Fibroblast of pulmonary artery (primary cell): ENCODE measurements at regions not wholly inside any gene's neighbourhood (a gene's known extent, or its start where the extent isn't known, plus 50 kb on each side); places are given as distances from the start of the nearest gene placed in this dataset.

Source experiments
- DNase-seq: peaks from one replicate; pipeline ENCODE4 v3.0.0-alpha.2; 2010; ENCODE audit warnings: low read depth
- H3K4me3 ChIP-seq: replicated peaks from 2 replicates; pipeline ENCODE4 v1.5.1; 2011; ENCODE audit warnings: low read depth, mild to moderate bottlenecking, control low read depth, low read length, moderate library complexity
- CTCF ChIP-seq: IDR thresholded peaks from 2 replicates; pipeline ENCODE4 v1.5.1; 2011; ENCODE audit warnings: mild to moderate bottlenecking, control low read depth, low read length, inconsistent platforms; ENCODE audit errors: missing control alignments

GRCh38 chr20:57053067-57053466, 213.4 kb downstream of the BMP7 start:
- H3K4me3 ChIP-seq = no peak overlapping the region
- TF ChIP-seq CTCF = no peak
- no peak for DNase-seq

DNA sequence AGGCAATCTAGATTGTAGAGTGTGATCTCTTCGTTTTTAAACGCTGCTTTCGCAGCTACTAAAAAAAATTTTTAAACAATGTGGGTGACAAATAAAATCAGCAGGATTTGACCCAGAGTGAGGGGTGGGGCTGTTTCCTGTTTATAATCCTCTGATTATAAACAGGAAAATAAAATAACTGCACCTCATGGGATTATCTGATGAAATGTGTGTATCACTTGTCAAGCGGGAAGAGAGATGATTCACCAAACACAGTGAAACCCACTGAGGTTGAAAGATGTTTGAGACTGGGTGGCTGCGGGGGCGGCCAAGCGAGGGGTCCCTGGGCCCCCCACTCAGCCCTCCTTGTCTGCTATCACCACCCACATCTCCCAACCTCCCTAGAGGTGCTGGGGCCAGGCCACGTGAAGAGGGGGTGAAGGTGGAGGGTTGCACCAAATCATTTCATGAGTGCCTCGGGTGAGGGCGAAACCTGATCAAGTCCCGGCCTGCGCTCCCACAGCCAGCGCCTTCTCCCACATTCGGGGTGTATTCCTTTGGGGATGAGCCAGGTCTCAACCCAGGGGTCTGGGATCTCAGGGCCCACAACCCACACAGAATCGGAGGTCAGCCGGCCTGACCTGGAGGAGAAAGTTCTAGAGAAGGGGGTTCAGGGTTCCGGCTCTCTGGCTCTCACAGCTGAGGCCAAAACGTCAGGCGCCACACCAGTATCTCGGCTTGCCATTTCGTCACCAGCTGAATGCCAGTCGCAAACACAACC, 212.5 kb downstream of the BMP7 start:
- H3K4me3 ChIP-seq = no peak overlapping the region
- TF ChIP-seq CTCF = no peak
- DNase-seq = no peak

DNA sequence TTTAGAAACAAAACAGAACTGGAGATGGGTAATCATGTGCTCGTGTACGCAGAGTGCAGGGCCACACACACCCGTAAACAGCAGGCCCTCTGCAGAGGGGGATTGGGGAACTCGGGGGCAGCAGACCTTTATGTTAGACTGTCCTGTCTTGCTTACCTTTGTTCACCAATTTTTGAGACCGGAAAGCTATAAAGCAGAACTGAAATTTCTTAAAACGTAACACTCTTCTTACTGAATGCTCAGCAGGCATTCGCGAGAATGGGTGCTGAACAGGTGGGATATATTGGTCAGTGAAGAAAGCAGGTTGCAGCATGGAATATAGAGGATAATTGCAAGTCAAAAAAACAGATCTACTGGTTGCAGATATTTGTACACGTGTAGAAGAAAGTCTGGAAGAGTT, 211.1 kb downstream of the BMP7 start:
- no peak overlapping the region for H3K4me3 ChIP-seq
- TF ChIP-seq CTCF = no peak
- no peak for DNase-seq

DNA sequence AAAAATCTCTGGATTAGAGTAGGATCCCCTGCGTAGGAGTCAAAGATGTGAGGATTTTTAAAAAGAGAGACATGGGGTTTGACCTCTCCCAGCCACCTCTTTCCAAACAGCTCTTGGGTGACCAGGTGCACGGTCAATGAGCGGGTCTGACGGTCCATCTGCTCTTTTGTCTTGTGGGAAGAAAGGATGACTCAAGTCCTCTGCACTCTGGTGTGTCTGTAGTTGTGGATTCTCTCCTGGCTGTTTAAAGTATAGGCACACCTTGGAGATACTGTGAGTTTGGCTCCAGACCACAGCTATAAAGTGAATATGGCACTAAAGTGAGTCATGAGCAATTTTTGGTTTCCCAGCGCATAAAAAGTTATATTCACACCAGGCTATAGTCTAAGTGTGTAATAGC, 209.8 kb downstream of the BMP7 start:
- TF ChIP-seq CTCF = no peak
- H3K4me3 ChIP-seq = no peak overlapping the region
- no peak for DNase-seq

DNA sequence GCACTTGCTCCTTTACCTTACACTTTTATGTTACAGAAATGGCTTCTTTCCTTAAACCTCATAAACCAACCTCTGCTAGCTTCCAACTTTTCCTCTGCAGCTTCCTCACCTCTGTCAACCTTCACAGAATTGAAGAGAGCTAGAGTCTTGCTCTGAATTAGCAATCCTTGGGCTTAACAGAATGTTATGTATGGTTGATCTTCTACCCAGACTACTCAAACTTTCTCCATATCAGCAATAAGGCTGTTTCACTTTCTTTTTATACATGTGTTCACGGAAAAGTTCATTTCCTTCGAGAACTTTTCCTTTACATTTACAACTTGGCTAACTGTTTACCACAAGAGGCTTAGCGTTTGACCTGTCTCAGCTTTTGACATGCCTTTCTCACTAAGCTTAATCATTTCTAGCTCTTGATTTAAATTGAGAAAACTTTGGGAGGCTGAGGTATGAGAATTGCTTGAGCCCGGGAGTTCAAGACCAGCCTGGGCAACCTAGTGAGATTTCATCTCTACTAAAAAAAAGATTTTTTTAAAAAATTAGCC, 207.3 kb downstream of the BMP7 start:
- H3K4me3 ChIP-seq = no peak overlapping the region
- TF ChIP-seq CTCF = no peak
- DNase-seq = no peak

DNA sequence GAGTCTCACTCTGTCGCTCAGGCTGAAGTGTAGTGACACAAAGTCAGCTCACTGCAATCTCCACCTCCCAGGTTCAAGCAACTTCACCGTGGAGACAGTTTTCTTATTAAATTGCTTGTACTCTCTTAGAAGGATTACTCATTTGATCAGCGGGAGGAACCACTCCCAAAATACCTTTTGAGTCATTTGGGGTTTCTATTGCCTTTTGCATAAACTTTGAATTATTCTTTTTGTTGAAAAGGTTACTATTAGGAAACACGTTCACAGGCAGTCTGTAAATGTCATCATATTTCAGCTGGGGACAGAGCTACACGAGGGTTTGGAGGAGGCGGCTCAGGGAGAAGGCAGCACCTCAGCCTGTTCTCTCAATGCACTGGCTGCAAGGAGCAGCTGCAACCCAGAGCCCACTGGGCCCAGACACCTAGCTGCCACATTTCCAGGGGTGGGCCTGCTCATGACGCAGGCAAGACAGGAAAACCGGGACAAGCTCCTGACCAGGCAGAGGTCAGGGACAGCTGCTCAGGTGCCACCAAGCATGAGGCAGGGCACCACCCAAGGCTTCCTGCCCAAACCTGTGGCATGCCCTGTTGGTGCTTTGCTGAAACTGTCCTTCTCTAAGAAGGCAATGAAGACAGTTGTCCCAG, 205.9 kb downstream of the BMP7 start:
- no peak for DNase-seq
- TF ChIP-seq CTCF = no peak
- no peak overlapping the region for H3K4me3 ChIP-seq
